B cell (primary cell): ENCODE measurements at regions not wholly inside any gene's neighbourhood (a gene's known extent, or its start where the extent isn't known, plus 50 kb on each side); places are given as distances from the start of the nearest gene placed in this dataset.

Source experiments
- ATAC-seq: fragments of 200-7000 bp; cut with Tn5 transposase; one replicate; pipeline ENCODE4 v1.10.0; 2021; ENCODE audit warnings: low read depth, mild to moderate bottlenecking, moderate number of reproducible peaks, moderate library complexity
- CTCF ChIA-PET: fragments of 350-600 bp; sonication (Branson Sonifier 250); formaldehyde crosslinking; loops from one replicate; lab custom pipeline; 2021; ENCODE audit warnings: antibody characterized with exemption, inconsistent platforms; lab: Charles Lee
- POLR2A ChIA-PET: fragments of 350-600 bp; sonication (Branson Sonifier 250); formaldehyde crosslinking; loops from one replicate; lab custom pipeline; 2021; ENCODE audit warnings: antibody characterized with exemption; lab: Charles Lee
- DNase-seq: peaks from one replicate; pipeline ENCODE4 v3.0.0; 2013
- H2AFZ ChIP-seq: 2 replicates; pipeline ENCODE4 v1.6.1; 2012; ENCODE audit warnings: mild to moderate bottlenecking, low read depth, low read length; ENCODE audit not compliant: insufficient read depth, poor library complexity, severe bottlenecking
- H3K27ac ChIP-seq, 2 donors: 1 replicate in 1 of 2; 2 replicates in 1 of 2; pipeline ENCODE4 v1.5.1; 2012 to 2013; ENCODE audit warnings: low read length in 2 of 2, mild to moderate bottlenecking in 2 of 2, moderate library complexity in 1 of 2
- H3K27me3 ChIP-seq, 4 experiments: fragments of 200-600 bp in 1 of 4; sonication (generic) in 1 of 4; replicated peaks in 1 of 4; 1 replicate in 2 of 4; 2 replicates in 2 of 4; pipeline versions ENCODE4 v1.6.1 to v1.7.0; 2013 to 2016; ENCODE audit warnings: low read length in 3 of 4, mild to moderate bottlenecking in 2 of 4, mixed read lengths in 1 of 4, moderate library complexity in 1 of 4; ENCODE audit not compliant: insufficient read depth in 4 of 4, control insufficient read depth in 3 of 4; ENCODE audit errors: control extremely low read depth in 1 of 4
- H3K36me3 ChIP-seq, 2 experiments: replicated peaks in 1 of 2; 1 replicate in 1 of 2; 2 replicates in 1 of 2; pipeline versions ENCODE4 v1.6.1 to v1.7.1; 2013; ENCODE audit warnings: low read length in 1 of 2; ENCODE audit not compliant: insufficient read depth in 2 of 2, control insufficient read depth in 1 of 2; ENCODE audit errors: control extremely low read depth in 1 of 2, extremely low read depth in 1 of 2
- H3K4me1 ChIP-seq, 2 donors: fragments of 200-600 bp in 1 of 2; sonication (generic) in 1 of 2; 1 replicate in 1 of 2; 2 replicates in 1 of 2; pipeline versions ENCODE4 v1.5.1 to v1.6.1; 2013 to 2017; ENCODE audit warnings: low read length in 2 of 2; ENCODE audit not compliant: control insufficient read depth in 2 of 2, insufficient read depth in 2 of 2
- H3K4me2 ChIP-seq: replicated peaks from 2 replicates; pipeline ENCODE3; 2012; ENCODE audit warnings: mild to moderate bottlenecking, low read depth, low read length; ENCODE audit not compliant: poor library complexity, severe bottlenecking
- H3K4me3 ChIP-seq, 5 experiments: fragments of 200-600 bp in 1 of 5; sonication (generic) in 1 of 5; 1 replicate in 3 of 5; 2 replicates in 2 of 5; pipeline versions ENCODE4 v1.5.1 to v1.7.0; 2011 to 2016; ENCODE audit warnings: low read length in 4 of 5, mild to moderate bottlenecking in 4 of 5, low read depth in 2 of 5, control low read depth in 1 of 5, moderate library complexity in 1 of 5; ENCODE audit not compliant: insufficient read depth in 1 of 5; ENCODE audit errors: control extremely low read depth in 1 of 5, extremely low read depth in 1 of 5
- H3K79me2 ChIP-seq: fragments of 200-600 bp; sonication (generic); one replicate; pipeline ENCODE4 v1.6.0; 2016; ENCODE audit warnings: low read length; ENCODE audit not compliant: control insufficient read depth, insufficient read depth
- H3K9ac ChIP-seq: fragments of 200-600 bp; sonication (generic); 2 replicates; pipeline ENCODE4 v1.6.1; 2017; ENCODE audit warnings: mild to moderate bottlenecking, low read length, moderate library complexity
- H3K9me3 ChIP-seq, 3 donors: one replicate each; pipeline versions ENCODE4 v1.6.1 to v1.7.1; 2013; ENCODE audit warnings: low read length in 2 of 3; ENCODE audit not compliant: control insufficient read depth in 2 of 3, insufficient read depth in 1 of 3; ENCODE audit errors: control extremely low read depth in 1 of 3
- H4K20me1 ChIP-seq: 2 replicates; pipeline ENCODE4 v1.6.0; 2012; ENCODE audit warnings: mild to moderate bottlenecking, low read length; ENCODE audit not compliant: insufficient read depth, control insufficient read depth, poor library complexity, severe bottlenecking
- H3K27ac Mint-ChIP-seq: one replicate; pipeline ENCODE4 v1.8.0; 2021; ENCODE audit warnings: mixed read lengths
- H3K27me3 Mint-ChIP-seq: one replicate; pipeline ENCODE4 v1.8.0; 2021; ENCODE audit warnings: mixed read lengths
- H3K4me1 Mint-ChIP-seq: one replicate; pipeline ENCODE4 v1.8.0; 2021; ENCODE audit warnings: mixed read lengths
- H3K4me3 Mint-ChIP-seq: one replicate; pipeline ENCODE4 v1.8.0; 2021; ENCODE audit warnings: mixed read lengths
- H3K9me3 Mint-ChIP-seq: one replicate; pipeline ENCODE4 v1.8.0; 2022; ENCODE audit warnings: mixed read lengths; ENCODE audit not compliant: insufficient read depth
- EZH2 ChIP-seq: IDR thresholded peaks from 2 replicates; pipeline ENCODE4 v1.6.1; 2012; ENCODE audit warnings: borderline replicate concordance, low read depth, mild to moderate bottlenecking, moderate library complexity, low read length; ENCODE audit not compliant: insufficient read depth, poor library complexity, severe bottlenecking
- WGBS: methylation state at CpG from one replicate; pipeline ENCODE4 v1.1.5; 2013; ENCODE audit warnings: missing lambda C conversion rate; ENCODE audit not compliant: insufficient coverage; 5-methylcytosine and 5-hydroxymethylcytosine counted together
- intact Hi-C: fragments of 100-400 bp; cut with micrococcal nuclease; formaldehyde crosslinking; loops from one replicate; pipeline ENCODE4 v1.10.0; 2022
- TF ChIP-seq, protein P1 (sequence below): fragments of 200-600 bp; IDR thresholded peaks from one replicate; pipeline ENCODE4 v1.8.0; 2022; ENCODE audit warnings: antibody characterized with exemption, mild to moderate bottlenecking

DNA sequence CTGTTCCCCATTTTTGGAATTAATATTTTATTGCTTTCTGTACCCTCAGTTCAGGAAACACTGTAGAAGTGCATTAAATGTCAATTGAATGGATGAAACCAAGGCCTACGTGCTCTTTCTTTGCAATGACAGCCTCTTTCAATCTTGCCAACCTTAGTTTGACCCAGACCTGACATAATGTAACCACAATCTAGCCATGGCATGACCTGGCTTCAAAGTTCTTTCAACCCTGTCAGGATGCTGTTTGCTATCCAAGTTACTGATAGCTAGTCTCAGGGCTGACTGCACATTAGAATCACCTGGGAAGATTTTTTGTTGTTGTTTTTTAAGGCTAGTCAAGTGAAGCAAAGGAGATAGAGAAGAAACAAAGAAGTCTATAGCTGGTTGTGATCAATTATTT is 190.9 kb upstream of the PKDCC start:
- no CpG with 5 or more reads among the region's 1 CpG for WGBS
- Histone ChIP-seq H3K4me2 (no peak overlapping the region), H3K9me3 (no peaks in the 10 kb centered on the region), H3K9ac (no peak overlapping the region), H2AFZ (no peak overlapping the region), H3K79me2 (no peaks in the 10 kb centered on the region), H3K27ac (no peak overlapping the region), H3K4me1 (peaks cover 4 to 6% of the 10 kb centered on the region in 2 donors), H4K20me1 (no peaks in the 10 kb centered on the region), H3K4me3 (no peak overlapping the region), H3K27me3 (peaks cover 0 to 11% (median 3%) of the 10 kb centered on the region in 4 experiments), H3K36me3 (no peaks in the 10 kb centered on the region)
- Mint-ChIP-seq H3K4me3 (no peak overlapping the region), H3K4me1 (peaks cover 2% of the 10 kb centered on the region), H3K27ac (no peak overlapping the region), H3K27me3 (peaks cover 11% of the 10 kb centered on the region), H3K9me3 (no peaks in the 10 kb centered on the region)
- ChIA-PET CTCF (interaction anchor here (1.0 to 1.4 kb wide), 3 partner anchors 11 to 230 kb away, joined by 4 to 7 read pairs (median 5); no protein-coding TSS in a partner anchor), POLR2A (no interaction called here)
- intact Hi-C loops: no loop called here
- ATAC-seq (no peak), DNase-seq (no peak)
- TF ChIP-seq, protein P1, sequence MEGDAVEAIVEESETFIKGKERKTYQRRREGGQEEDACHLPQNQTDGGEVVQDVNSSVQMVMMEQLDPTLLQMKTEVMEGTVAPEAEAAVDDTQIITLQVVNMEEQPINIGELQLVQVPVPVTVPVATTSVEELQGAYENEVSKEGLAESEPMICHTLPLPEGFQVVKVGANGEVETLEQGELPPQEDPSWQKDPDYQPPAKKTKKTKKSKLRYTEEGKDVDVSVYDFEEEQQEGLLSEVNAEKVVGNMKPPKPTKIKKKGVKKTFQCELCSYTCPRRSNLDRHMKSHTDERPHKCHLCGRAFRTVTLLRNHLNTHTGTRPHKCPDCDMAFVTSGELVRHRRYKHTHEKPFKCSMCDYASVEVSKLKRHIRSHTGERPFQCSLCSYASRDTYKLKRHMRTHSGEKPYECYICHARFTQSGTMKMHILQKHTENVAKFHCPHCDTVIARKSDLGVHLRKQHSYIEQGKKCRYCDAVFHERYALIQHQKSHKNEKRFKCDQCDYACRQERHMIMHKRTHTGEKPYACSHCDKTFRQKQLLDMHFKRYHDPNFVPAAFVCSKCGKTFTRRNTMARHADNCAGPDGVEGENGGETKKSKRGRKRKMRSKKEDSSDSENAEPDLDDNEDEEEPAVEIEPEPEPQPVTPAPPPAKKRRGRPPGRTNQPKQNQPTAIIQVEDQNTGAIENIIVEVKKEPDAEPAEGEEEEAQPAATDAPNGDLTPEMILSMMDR: no peak
- TF ChIP-seq EZH2: no peak

DNA sequence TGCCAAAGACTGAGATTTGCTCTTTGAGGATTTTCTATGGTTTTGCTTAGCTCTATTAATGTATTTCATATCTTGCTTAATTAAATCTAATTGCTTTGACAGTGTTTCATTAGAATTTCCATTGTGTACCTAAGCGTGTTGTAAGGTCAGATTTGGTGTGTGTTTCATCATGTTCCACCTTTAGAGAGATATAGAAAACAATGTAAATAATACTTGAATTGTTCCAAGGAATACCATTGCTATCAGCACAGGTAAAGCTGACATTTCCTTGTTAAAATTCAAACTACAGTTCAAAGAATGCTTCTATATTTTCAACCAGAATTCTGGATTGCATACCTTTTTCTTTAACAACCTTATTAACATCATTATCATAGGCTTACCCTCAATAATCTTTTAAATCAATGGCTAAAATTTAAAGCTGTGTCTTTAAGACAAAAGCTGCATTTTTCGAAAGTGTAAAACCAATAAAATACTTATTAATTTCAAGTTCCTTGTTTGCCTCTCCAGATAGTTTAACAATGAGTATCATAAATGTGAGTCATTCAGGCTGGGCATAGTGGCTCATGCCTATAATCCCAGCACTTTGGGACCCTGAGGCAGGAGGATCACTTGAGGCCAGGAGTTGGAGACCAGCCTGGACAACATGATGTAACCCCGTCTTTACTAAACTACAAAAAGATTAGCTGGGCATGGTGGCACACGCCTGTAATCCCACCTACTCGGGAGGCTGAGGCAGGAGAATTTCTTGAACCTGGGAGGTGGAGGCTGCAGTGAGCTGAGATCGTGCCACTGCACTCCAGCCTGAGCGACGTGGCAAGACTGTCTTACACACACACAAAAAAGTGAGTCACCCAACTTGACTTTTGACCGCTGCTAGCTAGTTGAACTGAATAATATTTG is 188.0 kb upstream of the PKDCC start:
- H3K4me3 Mint-ChIP-seq: no peak overlapping the region
- WGBS: no CpG with 5 or more reads among the region's 9 CpGs
- Histone ChIP-seq H3K4me3 (no peak overlapping the region), H3K27ac (no peak overlapping the region), H4K20me1 (no peaks in the 10 kb centered on the region), H3K27me3 (peaks cover 0 to 7% (median 2%) of the 10 kb centered on the region in 4 experiments), H2AFZ (no peak overlapping the region), H3K9me3 (no peaks in the 10 kb centered on the region), H3K9ac (no peak overlapping the region), H3K4me2 (no peak overlapping the region), H3K4me1 (no peaks in the 10 kb centered on the region), H3K36me3 (no peaks in the 10 kb centered on the region), H3K79me2 (no peaks in the 10 kb centered on the region)
- no peaks in the 10 kb centered on the region for H3K4me1 Mint-ChIP-seq
- ATAC-seq (no peak), DNase-seq (no peak)
- TF ChIP-seq, protein P1: no peak
- no peak for TF ChIP-seq EZH2
- CTCF ChIA-PET: interaction anchor here (0.9 to 1.6 kb wide), 2 partner anchors 10 to 227 kb away, joined by 3 to 4 read pairs; no protein-coding TSS in a partner anchor
- H3K27me3 Mint-ChIP-seq: peaks cover 13% of the 10 kb centered on the region
- POLR2A ChIA-PET: no interaction called here
- intact Hi-C loops: loop anchor here (10.0 kb wide), 1 partner anchor 345 kb away; no protein-coding TSS in a partner anchor
- no peaks in the 10 kb centered on the region for H3K9me3 Mint-ChIP-seq
- no peak overlapping the region for H3K27ac Mint-ChIP-seq
